GM12872 (cell line): ENCODE measurements at regions not wholly inside any gene's neighbourhood (a gene's known extent, or its start where the extent isn't known, plus 50 kb on each side); places are given as distances from the start of the nearest gene placed in this dataset.

Experiments used
- TF ChIP-seq, protein P1 (sequence below): IDR thresholded peaks from 3 replicates; pipeline ENCODE4 v1.5.1; 2011; ENCODE audit warnings: low read depth, mild to moderate bottlenecking, low read length, moderate library complexity; ENCODE audit not compliant: insufficient read depth

DNA sequence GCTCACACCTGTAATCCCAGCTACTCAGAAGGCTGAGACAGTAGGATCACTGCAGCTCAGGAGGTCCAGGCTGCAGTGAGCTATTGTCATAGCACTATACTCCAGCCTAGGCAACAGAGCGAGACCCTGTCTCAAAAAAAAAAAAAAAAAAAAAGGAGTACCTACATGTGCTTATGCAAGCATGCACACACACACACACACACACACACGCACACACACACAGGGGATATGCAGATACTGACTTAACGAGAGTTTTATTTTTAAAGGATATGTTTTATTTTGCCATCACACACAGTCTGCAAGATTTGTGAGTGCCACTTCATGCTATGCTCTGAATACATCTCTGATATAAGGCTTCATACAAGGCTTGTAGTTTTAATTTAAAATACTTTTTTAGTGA is 479.3 kb downstream of the NEBL start:
- TF ChIP-seq, protein P1, sequence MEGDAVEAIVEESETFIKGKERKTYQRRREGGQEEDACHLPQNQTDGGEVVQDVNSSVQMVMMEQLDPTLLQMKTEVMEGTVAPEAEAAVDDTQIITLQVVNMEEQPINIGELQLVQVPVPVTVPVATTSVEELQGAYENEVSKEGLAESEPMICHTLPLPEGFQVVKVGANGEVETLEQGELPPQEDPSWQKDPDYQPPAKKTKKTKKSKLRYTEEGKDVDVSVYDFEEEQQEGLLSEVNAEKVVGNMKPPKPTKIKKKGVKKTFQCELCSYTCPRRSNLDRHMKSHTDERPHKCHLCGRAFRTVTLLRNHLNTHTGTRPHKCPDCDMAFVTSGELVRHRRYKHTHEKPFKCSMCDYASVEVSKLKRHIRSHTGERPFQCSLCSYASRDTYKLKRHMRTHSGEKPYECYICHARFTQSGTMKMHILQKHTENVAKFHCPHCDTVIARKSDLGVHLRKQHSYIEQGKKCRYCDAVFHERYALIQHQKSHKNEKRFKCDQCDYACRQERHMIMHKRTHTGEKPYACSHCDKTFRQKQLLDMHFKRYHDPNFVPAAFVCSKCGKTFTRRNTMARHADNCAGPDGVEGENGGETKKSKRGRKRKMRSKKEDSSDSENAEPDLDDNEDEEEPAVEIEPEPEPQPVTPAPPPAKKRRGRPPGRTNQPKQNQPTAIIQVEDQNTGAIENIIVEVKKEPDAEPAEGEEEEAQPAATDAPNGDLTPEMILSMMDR, result no peak

DNA sequence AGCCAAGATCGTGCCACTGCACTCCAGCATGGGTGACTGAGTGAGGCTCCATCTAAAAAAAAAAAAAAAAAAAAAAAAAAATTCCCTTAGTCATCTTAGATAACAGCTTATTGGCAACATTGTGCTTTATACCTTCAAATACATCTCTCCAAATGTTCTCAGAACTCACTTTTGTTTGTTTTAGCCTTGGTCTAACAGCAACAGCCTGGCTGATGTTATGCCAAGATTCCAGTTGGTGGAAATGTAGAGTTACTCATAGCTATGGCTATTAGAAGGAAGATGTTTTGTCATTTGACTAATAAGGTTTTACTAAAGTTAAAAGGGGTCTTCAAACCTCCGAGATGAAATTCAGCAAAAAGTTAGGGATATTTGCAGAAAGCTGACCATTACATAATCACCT is 481.4 kb downstream of the NEBL start:
- TF ChIP-seq, protein P1, result no peak

DNA sequence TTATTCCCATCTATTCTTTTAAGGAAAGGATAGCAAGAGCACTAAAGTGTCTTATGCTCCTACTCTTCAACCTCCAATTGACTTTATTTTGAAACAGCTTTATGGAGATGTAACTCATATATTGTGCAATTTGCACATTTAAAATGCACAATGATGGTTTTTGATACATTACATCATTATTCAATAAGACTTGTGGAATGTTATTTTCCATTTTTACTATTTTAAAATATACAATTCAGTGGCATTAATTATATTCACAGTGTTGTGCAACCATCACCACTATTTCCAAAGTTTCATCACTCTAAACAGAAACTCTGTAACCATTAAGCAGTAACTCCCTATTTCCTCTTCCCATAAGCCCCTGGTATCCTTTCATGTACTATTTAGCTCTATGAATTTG is 489.8 kb downstream of the NEBL start:
- TF ChIP-seq, protein P1, result no peak

DNA sequence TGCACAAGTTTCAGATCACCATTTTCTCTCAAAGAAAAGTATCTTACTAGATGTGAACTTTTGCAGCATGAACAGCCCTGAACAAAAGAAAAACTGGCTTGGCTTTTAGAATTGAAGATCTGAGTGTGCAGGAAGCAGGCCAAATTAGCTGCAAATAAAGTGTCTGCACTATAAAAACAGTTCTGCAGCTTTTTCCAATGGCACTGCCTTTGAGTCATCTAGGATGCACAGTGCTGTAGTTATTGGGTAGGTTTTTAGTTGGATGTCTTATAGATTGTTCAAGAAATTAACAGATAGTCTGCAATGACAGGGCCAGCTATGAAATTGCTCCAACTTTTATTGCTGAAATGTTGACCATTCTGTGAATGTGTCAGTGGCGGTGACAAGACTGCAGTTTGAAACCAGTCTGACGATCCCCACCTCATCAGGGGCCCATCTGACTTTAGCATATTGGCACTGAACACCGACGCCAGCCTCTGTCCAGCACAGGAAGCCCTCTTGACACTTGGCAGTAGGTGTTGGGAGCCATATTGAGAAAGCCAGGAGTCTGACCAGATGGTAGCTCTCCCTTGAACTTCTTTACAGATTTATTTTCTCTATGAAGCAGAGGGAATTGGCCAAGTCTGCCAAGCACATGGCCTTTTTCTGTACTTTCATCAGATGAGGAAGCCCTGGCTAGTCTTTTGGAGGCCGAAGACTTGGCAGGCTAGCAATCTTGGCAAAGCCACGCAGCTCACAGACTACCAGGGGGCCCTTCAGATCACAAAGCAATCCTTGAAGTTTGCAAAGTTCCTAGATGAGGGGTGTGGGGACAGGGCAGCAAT is 490.6 kb downstream of the NEBL start:
- TF ChIP-seq, protein P1, result no peak

DNA sequence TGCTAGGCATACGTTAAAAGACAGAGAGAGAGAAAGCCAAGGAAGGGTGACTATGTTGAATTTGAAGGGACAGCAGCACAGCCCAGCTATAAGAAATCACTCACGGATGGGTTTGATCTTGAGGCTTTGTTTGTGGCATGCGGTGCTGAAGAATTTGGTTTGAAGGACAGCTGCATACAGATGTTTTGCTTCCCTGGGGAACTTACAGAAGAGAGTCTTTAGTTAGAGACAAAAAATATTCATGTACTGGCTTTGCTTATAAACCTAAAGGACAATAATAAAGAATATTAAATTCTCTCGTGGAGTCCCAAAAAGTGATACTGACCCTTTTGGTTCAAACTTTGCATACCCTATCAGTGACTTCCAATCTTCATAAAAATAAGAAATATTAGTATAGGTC is 491.4 kb downstream of the NEBL start:
- TF ChIP-seq, protein P1, result no peak

DNA sequence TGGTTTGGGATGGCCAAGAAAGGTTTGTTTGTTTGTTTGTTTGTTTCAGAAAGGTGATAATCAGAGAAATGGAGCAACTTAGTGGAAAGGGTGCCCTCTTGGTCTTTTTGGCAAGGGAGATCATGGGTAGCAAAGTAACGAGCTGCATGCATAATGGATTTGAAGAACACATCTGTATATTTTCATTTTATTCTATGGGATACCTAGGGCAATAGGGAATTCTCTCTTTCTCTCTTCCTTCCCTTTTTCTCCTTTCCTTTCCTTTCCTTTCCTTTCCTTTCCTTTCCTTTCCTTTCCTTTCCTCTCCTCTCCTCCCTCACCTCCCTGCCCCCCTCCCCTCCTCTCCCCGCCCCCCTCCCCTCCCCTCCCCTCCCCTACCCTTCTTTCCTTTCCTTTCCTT is 492.1 kb downstream of the NEBL start:
- TF ChIP-seq, protein P1, result no peak

DNA sequence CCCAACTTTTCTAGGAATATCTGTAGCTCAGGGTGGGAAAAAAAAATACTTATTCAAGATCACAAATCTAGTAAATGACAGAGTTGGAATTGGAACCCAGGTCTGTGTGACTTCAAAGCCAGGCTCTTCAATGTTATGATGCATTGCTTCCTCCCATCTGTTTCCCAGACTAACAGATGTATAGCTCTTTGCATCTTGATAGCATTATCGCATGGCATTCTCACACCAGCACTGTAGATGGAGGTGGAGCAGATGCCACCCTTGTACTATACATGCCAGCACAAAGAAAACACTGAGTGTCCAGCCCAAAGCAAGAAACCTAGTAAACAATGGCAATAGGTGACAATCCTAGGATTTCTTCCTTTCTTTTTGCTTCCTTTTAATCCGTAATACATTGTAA is 497.3 kb downstream of the NEBL start:
- TF ChIP-seq, protein P1, result no peak

DNA sequence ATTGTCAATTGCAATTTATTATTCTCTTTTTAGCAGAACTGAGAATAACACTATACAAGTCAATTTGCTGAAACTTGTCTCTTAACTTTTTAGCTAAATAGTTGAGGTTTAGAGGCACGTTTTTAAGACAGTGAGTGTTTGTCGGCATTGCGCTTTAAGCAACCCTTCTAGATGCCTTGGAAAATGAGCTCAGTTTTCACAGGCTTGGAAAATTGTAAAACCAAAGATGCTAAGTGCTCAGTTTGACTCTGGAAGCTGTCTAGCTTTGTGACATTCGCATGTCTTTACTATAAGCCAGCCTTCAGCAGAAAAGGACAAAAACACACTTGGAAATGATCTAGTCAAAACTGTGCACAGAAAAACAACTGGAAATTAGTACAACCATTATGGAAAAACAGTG is 500.4 kb downstream of the NEBL start:
- TF ChIP-seq, protein P1, result no peak
